WTC11 (cell line): ENCODE measurements at regions not wholly inside any gene's neighbourhood (a gene's known extent, or its start where the extent isn't known, plus 50 kb on each side); places are given as distances from the start of the nearest gene placed in this dataset.

Experiments
- ATAC-seq: fragments of 200-7000 bp; cut with Tn5 transposase; 2 replicates; pipeline ENCODE4 v1.10.0; 2021; ENCODE audit warnings: mild to moderate bottlenecking, moderate library complexity
- CTCF ChIA-PET: fragments of 300-600 bp; sonication (Branson Sonifier 250); formaldehyde crosslinking; loops from one replicate; lab custom pipeline; 2021; ENCODE audit warnings: antibody characterized with exemption; lab: Charles Lee
- POLR2A ChIA-PET: fragments of 350-600 bp; sonication (Branson Sonifier 250); formaldehyde crosslinking; loops from one replicate; lab custom pipeline; 2021; ENCODE audit warnings: antibody characterized with exemption; lab: Charles Lee
- DNase-seq: peaks from one replicate; pipeline ENCODE4 v3.0.0; 2021; ENCODE audit warnings: low spot score
- H3K27ac Mint-ChIP-seq: 2 replicates; pipeline ENCODE4 v1.8.0; 2021; ENCODE audit warnings: mixed read lengths
- H3K27me3 Mint-ChIP-seq: 2 replicates; pipeline ENCODE4 v1.8.0; 2021; ENCODE audit warnings: low read depth, mild to moderate bottlenecking, moderate library complexity, mixed read lengths
- H3K36me3 Mint-ChIP-seq: 2 replicates; pipeline ENCODE4 v1.8.0; 2021; ENCODE audit warnings: mixed read lengths
- H3K4me1 Mint-ChIP-seq: 2 replicates; pipeline ENCODE4 v1.8.0; 2022; ENCODE audit warnings: mixed read lengths
- H3K4me3 Mint-ChIP-seq: 2 replicates; pipeline ENCODE4 v1.8.0; 2021; ENCODE audit warnings: mild to moderate bottlenecking, moderate library complexity, mixed read lengths
- H3K9me3 Mint-ChIP-seq: 2 replicates; pipeline ENCODE4 v1.8.0; 2021; ENCODE audit warnings: mixed read lengths
- EMX1 ChIP-seq: fragments of 250-450 bp; sonication (Bioruptor Pico); IDR thresholded peaks from 2 replicates; pipeline ENCODE4 v1.8.0; 2021; ENCODE audit warnings: mild to moderate bottlenecking
- ETV6 ChIP-seq: sonication (generic); formaldehyde crosslinking; IDR thresholded peaks from 2 replicates; pipeline ENCODE4 v1.8.1; 2022; ENCODE audit warnings: mild to moderate bottlenecking, missing genetic modification reagents
- FOXK1 ChIP-seq: sonication (generic); formaldehyde crosslinking; IDR thresholded peaks from 2 replicates; pipeline ENCODE4 v1.8.0; 2022; ENCODE audit warnings: mild to moderate bottlenecking, moderate library complexity, missing genetic modification reagents
- FOXP1 ChIP-seq: sonication (generic); formaldehyde crosslinking; IDR thresholded peaks from 2 replicates; pipeline ENCODE4 v1.8.0; 2022; ENCODE audit warnings: missing genetic modification reagents, mild to moderate bottlenecking, moderate library complexity, borderline replicate concordance
- IRF2 ChIP-seq: sonication (generic); formaldehyde crosslinking; IDR thresholded peaks from 2 replicates; pipeline ENCODE4 v1.8.0; 2022; ENCODE audit warnings: low read depth, missing genetic modification reagents, borderline replicate concordance
- JAZF1 ChIP-seq: fragments of 250-450 bp; sonication (Bioruptor Pico); IDR thresholded peaks from 2 replicates; pipeline ENCODE4 v1.9.0; 2021; ENCODE audit warnings: moderate library complexity, mild to moderate bottlenecking, inconsistent platforms
- MXD4 ChIP-seq: fragments of 250-450 bp; sonication (Bioruptor Pico); IDR thresholded peaks from 2 replicates; pipeline ENCODE4 v1.8.0; 2021; ENCODE audit warnings: mild to moderate bottlenecking, moderate library complexity, borderline replicate concordance
- MYBL2 ChIP-seq: sonication (generic); formaldehyde crosslinking; IDR thresholded peaks from 2 replicates; pipeline ENCODE4 v1.8.1; 2023; ENCODE audit warnings: mild to moderate bottlenecking, moderate library complexity, missing genetic modification reagents
- NFE2L1 ChIP-seq: sonication (generic); formaldehyde crosslinking; IDR thresholded peaks from 2 replicates; pipeline ENCODE4 v1.8.1; 2023; ENCODE audit warnings: missing genetic modification reagents
- NFYB ChIP-seq: sonication (generic); formaldehyde crosslinking; conservative IDR thresholded peaks from 2 replicates; pipeline ENCODE4 v1.8.0; 2022; ENCODE audit warnings: low read depth, missing genetic modification reagents
- RORB ChIP-seq: fragments of 250-450 bp; sonication (Bioruptor Pico); IDR thresholded peaks from 2 replicates; pipeline ENCODE4 v1.9.0; 2021; ENCODE audit warnings: mild to moderate bottlenecking
- USF1 ChIP-seq: sonication (generic); formaldehyde crosslinking; IDR thresholded peaks from 2 replicates; pipeline ENCODE4 v1.8.0; 2022; ENCODE audit warnings: mild to moderate bottlenecking, missing genetic modification reagents
- ZBTB21 ChIP-seq: sonication (generic); formaldehyde crosslinking; IDR thresholded peaks from 2 replicates; pipeline ENCODE4 v1.8.1; 2023; ENCODE audit warnings: mild to moderate bottlenecking, missing genetic modification reagents, borderline replicate concordance
- ZNF121 ChIP-seq: sonication (generic); formaldehyde crosslinking; IDR thresholded peaks from 2 replicates; pipeline ENCODE4 v1.8.0; 2023; ENCODE audit warnings: missing genetic modification reagents
- ZSCAN18 ChIP-seq: fragments of 250-450 bp; sonication (Bioruptor Pico); IDR thresholded peaks from 2 replicates; pipeline ENCODE4 v2.1.2; 2022; ENCODE audit warnings: mild to moderate bottlenecking, moderate library complexity
- TF ChIP-seq, protein P1 (sequence below): sonication (generic); formaldehyde crosslinking; IDR thresholded peaks from 2 replicates; pipeline ENCODE4 v1.8.0; 2023; ENCODE audit warnings: missing genetic modification reagents, mild to moderate bottlenecking, borderline replicate concordance
- TF ChIP-seq, protein P2 (sequence below): sonication (generic); formaldehyde crosslinking; conservative IDR thresholded peaks from 2 replicates; pipeline ENCODE4 v1.8.1; 2022; ENCODE audit warnings: mild to moderate bottlenecking, missing genetic modification reagents
- TF ChIP-seq, protein P3 (sequence below): sonication (generic); formaldehyde crosslinking; IDR thresholded peaks from 2 replicates; pipeline ENCODE4 v1.8.1; 2023; ENCODE audit warnings: mild to moderate bottlenecking, missing genetic modification reagents, moderate library complexity
- TF ChIP-seq, protein P4 (sequence below): sonication (generic); formaldehyde crosslinking; IDR thresholded peaks from 2 replicates; pipeline ENCODE4 v1.8.0; 2023; ENCODE audit warnings: missing genetic modification reagents
- TF ChIP-seq, protein P5 (sequence below): sonication (generic); formaldehyde crosslinking; IDR thresholded peaks from 2 replicates; pipeline ENCODE4 v1.8.1; 2023; ENCODE audit warnings: mild to moderate bottlenecking, moderate library complexity, missing genetic modification reagents
- TF ChIP-seq, protein P6 (sequence below): fragments of 200-600 bp; IDR thresholded peaks from 2 replicates; pipeline ENCODE4 v1.8.0; 2022; ENCODE audit warnings: antibody characterized with exemption

DNA sequence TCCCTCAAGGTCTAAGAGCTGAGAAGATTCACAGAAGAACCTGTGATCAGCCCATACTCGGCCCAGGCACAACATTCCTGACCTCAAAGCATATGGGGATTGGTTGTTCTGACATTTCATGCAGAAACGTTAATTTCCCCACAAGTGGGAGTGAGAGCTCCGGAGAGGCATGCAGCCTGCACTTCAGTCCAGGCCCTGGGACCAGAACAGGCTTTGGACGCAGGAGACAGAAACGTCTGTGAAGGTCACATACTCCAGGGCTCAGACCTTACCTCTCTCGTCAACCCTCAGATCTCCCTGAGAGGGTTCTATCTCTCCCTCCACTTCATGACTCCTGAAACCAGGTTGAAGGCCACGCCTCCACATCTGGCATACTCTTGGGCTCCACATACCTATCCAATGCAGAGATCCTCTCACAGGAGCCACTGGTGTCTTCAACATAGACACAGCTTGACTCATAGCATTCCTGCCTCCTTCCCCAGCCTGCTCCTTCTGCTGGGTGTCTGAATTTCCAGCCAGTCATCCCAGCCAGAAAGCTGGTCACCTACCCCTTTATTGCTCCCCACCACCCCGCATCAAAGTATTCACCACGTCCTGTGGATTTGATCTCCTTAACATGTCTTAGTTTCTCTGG lies 149.2 kb downstream of the OMA1 start:
- ATAC-seq (no peak), DNase-seq (no peak)
- no peak overlapping the region for H3K4me3 Mint-ChIP-seq
- TF ChIP-seq MYBL2 (CRISPR knock-in tag), result no peak
- TF ChIP-seq IRF2 (CRISPR knock-in tag), result no peak
- TF ChIP-seq USF1 (CRISPR knock-in tag), result no peak
- no peak for TF ChIP-seq ETV6 (CRISPR knock-in tag)
- TF ChIP-seq, protein P1, sequence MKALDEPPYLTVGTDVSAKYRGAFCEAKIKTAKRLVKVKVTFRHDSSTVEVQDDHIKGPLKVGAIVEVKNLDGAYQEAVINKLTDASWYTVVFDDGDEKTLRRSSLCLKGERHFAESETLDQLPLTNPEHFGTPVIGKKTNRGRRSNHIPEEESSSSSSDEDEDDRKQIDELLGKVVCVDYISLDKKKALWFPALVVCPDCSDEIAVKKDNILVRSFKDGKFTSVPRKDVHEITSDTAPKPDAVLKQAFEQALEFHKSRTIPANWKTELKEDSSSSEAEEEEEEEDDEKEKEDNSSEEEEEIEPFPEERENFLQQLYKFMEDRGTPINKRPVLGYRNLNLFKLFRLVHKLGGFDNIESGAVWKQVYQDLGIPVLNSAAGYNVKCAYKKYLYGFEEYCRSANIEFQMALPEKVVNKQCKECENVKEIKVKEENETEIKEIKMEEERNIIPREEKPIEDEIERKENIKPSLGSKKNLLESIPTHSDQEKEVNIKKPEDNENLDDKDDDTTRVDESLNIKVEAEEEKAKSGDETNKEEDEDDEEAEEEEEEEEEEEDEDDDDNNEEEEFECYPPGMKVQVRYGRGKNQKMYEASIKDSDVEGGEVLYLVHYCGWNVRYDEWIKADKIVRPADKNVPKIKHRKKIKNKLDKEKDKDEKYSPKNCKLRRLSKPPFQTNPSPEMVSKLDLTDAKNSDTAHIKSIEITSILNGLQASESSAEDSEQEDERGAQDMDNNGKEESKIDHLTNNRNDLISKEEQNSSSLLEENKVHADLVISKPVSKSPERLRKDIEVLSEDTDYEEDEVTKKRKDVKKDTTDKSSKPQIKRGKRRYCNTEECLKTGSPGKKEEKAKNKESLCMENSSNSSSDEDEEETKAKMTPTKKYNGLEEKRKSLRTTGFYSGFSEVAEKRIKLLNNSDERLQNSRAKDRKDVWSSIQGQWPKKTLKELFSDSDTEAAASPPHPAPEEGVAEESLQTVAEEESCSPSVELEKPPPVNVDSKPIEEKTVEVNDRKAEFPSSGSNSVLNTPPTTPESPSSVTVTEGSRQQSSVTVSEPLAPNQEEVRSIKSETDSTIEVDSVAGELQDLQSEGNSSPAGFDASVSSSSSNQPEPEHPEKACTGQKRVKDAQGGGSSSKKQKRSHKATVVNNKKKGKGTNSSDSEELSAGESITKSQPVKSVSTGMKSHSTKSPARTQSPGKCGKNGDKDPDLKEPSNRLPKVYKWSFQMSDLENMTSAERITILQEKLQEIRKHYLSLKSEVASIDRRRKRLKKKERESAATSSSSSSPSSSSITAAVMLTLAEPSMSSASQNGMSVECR (CRISPR knock-in tag), result no peak
- no peak for TF ChIP-seq FOXK1 (CRISPR knock-in tag)
- TF ChIP-seq EMX1 (CRISPR knock-in tag), result no peak
- no peak for TF ChIP-seq NFE2L1 (CRISPR knock-in tag)
- no peak for TF ChIP-seq MXD4 (CRISPR knock-in tag)
- TF ChIP-seq ZNF121 (CRISPR knock-in tag), result no peak
- TF ChIP-seq ZBTB21 (CRISPR knock-in tag), result no peak
- no peak for TF ChIP-seq FOXP1 (CRISPR knock-in tag)
- TF ChIP-seq, protein P2, sequence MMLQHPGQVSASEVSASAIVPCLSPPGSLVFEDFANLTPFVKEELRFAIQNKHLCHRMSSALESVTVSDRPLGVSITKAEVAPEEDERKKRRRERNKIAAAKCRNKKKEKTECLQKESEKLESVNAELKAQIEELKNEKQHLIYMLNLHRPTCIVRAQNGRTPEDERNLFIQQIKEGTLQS (CRISPR knock-in tag), result no peak
- no peak for TF ChIP-seq JAZF1 (CRISPR knock-in tag)
- TF ChIP-seq NFYB (CRISPR knock-in tag), result no peak
- ChIA-PET CTCF (interaction anchor here (0.7 kb wide), 1 partner anchor 973 kb away, joined by 4 read pairs; the partner anchor contains the start of gene DAB1), POLR2A (no interaction called here)
- peaks cover 43% of the 10 kb centered on the region for H3K4me1 Mint-ChIP-seq
- H3K27ac Mint-ChIP-seq, result no peak overlapping the region
- peaks cover 2% of the 10 kb centered on the region; the same call in 1 of the 2 replicates for H3K27me3 Mint-ChIP-seq
- H3K36me3 Mint-ChIP-seq, result no peaks in the 10 kb centered on the region
- H3K9me3 Mint-ChIP-seq, result no peaks in the 10 kb centered on the region

DNA sequence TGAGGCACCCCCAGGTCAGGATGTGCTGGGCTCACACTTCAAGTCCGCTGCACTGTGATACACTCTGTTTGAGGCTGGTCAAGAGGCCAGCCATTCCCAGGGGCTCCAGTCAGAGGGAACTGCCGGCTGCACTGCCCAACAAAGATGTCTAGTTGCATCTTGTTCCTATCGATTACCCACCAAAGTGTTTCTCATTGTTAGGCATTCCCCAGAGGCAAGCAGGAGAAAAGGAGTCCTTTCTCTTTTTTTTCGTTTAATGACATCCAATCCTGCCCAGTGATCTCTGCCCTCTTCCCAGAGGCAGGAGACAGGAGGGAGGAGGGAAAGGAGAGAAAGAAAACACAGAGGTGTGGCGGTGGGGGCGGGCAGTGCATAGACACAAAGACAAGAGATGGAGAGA lies 150.4 kb downstream of the OMA1 start:
- Mint-ChIP-seq H3K4me3 (no peak overlapping the region), H3K36me3 (no peaks in the 10 kb centered on the region)
- TF ChIP-seq, protein P3, sequence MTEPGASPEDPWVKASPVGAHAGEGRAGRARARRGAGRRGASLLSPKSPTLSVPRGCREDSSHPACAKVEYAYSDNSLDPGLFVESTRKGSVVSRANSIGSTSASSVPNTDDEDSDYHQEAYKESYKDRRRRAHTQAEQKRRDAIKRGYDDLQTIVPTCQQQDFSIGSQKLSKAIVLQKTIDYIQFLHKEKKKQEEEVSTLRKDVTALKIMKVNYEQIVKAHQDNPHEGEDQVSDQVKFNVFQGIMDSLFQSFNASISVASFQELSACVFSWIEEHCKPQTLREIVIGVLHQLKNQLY (CRISPR knock-in tag), result no peak
- TF ChIP-seq ZSCAN18 (no peak), RORB (CRISPR knock-in tag) (no peak)
- TF ChIP-seq, protein P4, sequence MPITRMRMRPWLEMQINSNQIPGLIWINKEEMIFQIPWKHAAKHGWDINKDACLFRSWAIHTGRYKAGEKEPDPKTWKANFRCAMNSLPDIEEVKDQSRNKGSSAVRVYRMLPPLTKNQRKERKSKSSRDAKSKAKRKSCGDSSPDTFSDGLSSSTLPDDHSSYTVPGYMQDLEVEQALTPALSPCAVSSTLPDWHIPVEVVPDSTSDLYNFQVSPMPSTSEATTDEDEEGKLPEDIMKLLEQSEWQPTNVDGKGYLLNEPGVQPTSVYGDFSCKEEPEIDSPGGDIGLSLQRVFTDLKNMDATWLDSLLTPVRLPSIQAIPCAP (CRISPR knock-in tag), result no peak
- TF ChIP-seq, protein P5, sequence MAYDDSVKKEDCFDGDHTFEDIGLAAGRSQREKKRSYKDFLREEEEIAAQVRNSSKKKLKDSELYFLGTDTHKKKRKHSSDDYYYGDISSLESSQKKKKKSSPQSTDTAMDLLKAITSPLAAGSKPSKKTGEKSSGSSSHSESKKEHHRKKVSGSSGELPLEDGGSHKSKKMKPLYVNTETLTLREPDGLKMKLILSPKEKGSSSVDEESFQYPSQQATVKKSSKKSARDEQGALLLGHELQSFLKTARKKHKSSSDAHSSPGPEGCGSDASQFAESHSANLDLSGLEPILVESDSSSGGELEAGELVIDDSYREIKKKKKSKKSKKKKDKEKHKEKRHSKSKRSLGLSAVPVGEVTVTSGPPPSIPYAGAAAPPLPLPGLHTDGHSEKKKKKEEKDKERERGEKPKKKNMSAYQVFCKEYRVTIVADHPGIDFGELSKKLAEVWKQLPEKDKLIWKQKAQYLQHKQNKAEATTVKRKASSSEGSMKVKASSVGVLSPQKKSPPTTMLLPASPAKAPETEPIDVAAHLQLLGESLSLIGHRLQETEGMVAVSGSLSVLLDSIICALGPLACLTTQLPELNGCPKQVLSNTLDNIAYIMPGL (CRISPR knock-in tag), result no peak
- TF ChIP-seq, protein P6, sequence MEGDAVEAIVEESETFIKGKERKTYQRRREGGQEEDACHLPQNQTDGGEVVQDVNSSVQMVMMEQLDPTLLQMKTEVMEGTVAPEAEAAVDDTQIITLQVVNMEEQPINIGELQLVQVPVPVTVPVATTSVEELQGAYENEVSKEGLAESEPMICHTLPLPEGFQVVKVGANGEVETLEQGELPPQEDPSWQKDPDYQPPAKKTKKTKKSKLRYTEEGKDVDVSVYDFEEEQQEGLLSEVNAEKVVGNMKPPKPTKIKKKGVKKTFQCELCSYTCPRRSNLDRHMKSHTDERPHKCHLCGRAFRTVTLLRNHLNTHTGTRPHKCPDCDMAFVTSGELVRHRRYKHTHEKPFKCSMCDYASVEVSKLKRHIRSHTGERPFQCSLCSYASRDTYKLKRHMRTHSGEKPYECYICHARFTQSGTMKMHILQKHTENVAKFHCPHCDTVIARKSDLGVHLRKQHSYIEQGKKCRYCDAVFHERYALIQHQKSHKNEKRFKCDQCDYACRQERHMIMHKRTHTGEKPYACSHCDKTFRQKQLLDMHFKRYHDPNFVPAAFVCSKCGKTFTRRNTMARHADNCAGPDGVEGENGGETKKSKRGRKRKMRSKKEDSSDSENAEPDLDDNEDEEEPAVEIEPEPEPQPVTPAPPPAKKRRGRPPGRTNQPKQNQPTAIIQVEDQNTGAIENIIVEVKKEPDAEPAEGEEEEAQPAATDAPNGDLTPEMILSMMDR, result no peak

More for the DNA sequence above, 150.4 kb downstream of the OMA1 start:
- no peak overlapping the region for H3K27ac Mint-ChIP-seq
- peaks cover 43% of the 10 kb centered on the region for H3K4me1 Mint-ChIP-seq
- no peaks in the 10 kb centered on the region for H3K9me3 Mint-ChIP-seq
- peaks cover under 1% of the 10 kb centered on the region; the same call in 1 of the 2 replicates for H3K27me3 Mint-ChIP-seq
- DNase-seq (no peak), ATAC-seq (peak; percentile 10)
- POLR2A ChIA-PET, result no interaction called here
- CTCF ChIA-PET, result no interaction called here
